GM23248 (cell line): ENCODE measurements at regions not wholly inside any gene's neighbourhood (a gene's known extent, or its start where the extent isn't known, plus 50 kb on each side); places are given as distances from the start of the nearest gene placed in this dataset.

Source experiments
- DNase-seq: peaks from one replicate; pipeline ENCODE4 v3.0.0-alpha.2; 2015
- H2AFZ ChIP-seq: fragments of 200-600 bp; sonication (generic); 2 replicates; pipeline ENCODE4 v1.6.1; 2016; ENCODE audit warnings: antibody characterized with exemption
- H3F3A ChIP-seq: fragments of 200-600 bp; sonication (generic); 2 replicates; pipeline ENCODE4 v1.6.1; 2016; ENCODE audit warnings: mild to moderate bottlenecking, antibody characterized with exemption, mixed run types; ENCODE audit not compliant: insufficient read depth
- H3K27ac ChIP-seq: fragments of 200-600 bp; sonication (generic); 2 replicates; pipeline ENCODE4 v1.5.1; 2016; ENCODE audit warnings: mild to moderate bottlenecking
- H3K27me3 ChIP-seq: fragments of 200-600 bp; sonication (generic); replicated peaks from 2 replicates; pipeline ENCODE4 v1.6.1; 2016; ENCODE audit warnings: mild to moderate bottlenecking; ENCODE audit not compliant: insufficient read depth
- H3K36me3 ChIP-seq: fragments of 200-600 bp; sonication (generic); 2 replicates; pipeline ENCODE4 v1.6.1; 2016; ENCODE audit warnings: low read depth, mild to moderate bottlenecking
- H3K4me1 ChIP-seq: fragments of 200-600 bp; sonication (generic); 2 replicates; pipeline ENCODE4 v1.6.1; 2016; ENCODE audit warnings: mild to moderate bottlenecking; ENCODE audit not compliant: insufficient read depth
- H3K4me2 ChIP-seq: fragments of 200-600 bp; sonication (generic); one replicate; pipeline ENCODE4 v1.6.1; 2016; ENCODE audit warnings: mild to moderate bottlenecking; ENCODE audit not compliant: unreplicated experiment
- H3K4me3 ChIP-seq: fragments of 200-600 bp; sonication (generic); 2 replicates; pipeline ENCODE4 v1.5.1; 2016; ENCODE audit warnings: mild to moderate bottlenecking
- H3K79me2 ChIP-seq: fragments of 200-600 bp; sonication (generic); 2 replicates; pipeline ENCODE4 v1.6.1; 2016; ENCODE audit warnings: mild to moderate bottlenecking; ENCODE audit not compliant: insufficient read depth
- H3K9ac ChIP-seq: fragments of 200-600 bp; sonication (generic); 2 replicates; pipeline ENCODE4 v1.6.1; 2016; ENCODE audit warnings: mild to moderate bottlenecking
- H3K9me2 ChIP-seq: fragments of 200-600 bp; sonication (generic); 2 replicates; pipeline ENCODE4 v1.6.1; 2016; ENCODE audit warnings: mixed run types, mild to moderate bottlenecking, moderate library complexity; ENCODE audit not compliant: insufficient read depth
- H3K9me3 ChIP-seq: fragments of 200-600 bp; sonication (generic); one replicate; pipeline ENCODE4 v1.6.1; 2017; ENCODE audit warnings: low read depth
- H4K20me1 ChIP-seq: fragments of 200-600 bp; sonication (generic); 2 replicates; pipeline ENCODE4 v1.6.0; 2016; ENCODE audit not compliant: insufficient read depth
- EZH2 ChIP-seq: fragments of 200-600 bp; sonication (generic); IDR thresholded peaks from 2 replicates; pipeline ENCODE4 v1.6.1; 2018; ENCODE audit warnings: antibody characterized with exemption, mild to moderate bottlenecking; ENCODE audit not compliant: insufficient read depth, poor library complexity, severe bottlenecking
- EZH2phosphoT487 ChIP-seq: fragments of 200-600 bp; sonication (generic); IDR thresholded peaks from 2 replicates; pipeline ENCODE4 v1.6.1; 2018; ENCODE audit warnings: antibody characterized with exemption, moderate library complexity, mild to moderate bottlenecking, low read depth; ENCODE audit not compliant: insufficient read depth
- WGBS, 2 experiments: methylation state at CpG; one replicate each; pipeline ENCODE4 v1.1.6; 2015 to 2017; ENCODE audit warnings: low lambda C conversion rate in 2 of 2, low coverage in 1 of 2; ENCODE audit errors: missing lambda C conversion rate in 2 of 2; 5-methylcytosine and 5-hydroxymethylcytosine counted together
- in situ Hi-C: fragments of 300-500 bp; cut with MboI; formaldehyde crosslinking; loops from 2 replicates; pipeline ENCODE4 v1.15.0; 2020

- no peak for TF ChIP-seq EZH2
- no peak for TF ChIP-seq EZH2phosphoT487
- H3K4me3 ChIP-seq = no peak overlapping the region
- 21 to 26% methylated on average over 3 of the region's 3 CpGs for WGBS, 2 experiments
- no peaks in the 10 kb centered on the region for H3K36me3 ChIP-seq
- H3K4me2 ChIP-seq = no peak overlapping the region
- no peaks in the 10 kb centered on the region for H4K20me1 ChIP-seq
- no peak overlapping the region for H3K27ac ChIP-seq
- no peaks in the 10 kb centered on the region for H3K9me3 ChIP-seq
- no peaks in the 10 kb centered on the region for H3K4me1 ChIP-seq
- H3K9me2 ChIP-seq = no peaks in the 10 kb centered on the region
- no peak overlapping the region for H3K9ac ChIP-seq
- in situ Hi-C loops = no loop called here
- H3K79me2 ChIP-seq = no peaks in the 10 kb centered on the region
- DNase-seq = no peak
- H3F3A ChIP-seq = no peaks in the 10 kb centered on the region
- H3K27me3 ChIP-seq = no peaks in the 10 kb centered on the region; the same call in 1 of the 2 replicates
- no peak overlapping the region for H2AFZ ChIP-seq
Measured at GRCh38 chr12:13454991-13455777, 258.7 kb downstream of the EMP1 start.

DNA sequence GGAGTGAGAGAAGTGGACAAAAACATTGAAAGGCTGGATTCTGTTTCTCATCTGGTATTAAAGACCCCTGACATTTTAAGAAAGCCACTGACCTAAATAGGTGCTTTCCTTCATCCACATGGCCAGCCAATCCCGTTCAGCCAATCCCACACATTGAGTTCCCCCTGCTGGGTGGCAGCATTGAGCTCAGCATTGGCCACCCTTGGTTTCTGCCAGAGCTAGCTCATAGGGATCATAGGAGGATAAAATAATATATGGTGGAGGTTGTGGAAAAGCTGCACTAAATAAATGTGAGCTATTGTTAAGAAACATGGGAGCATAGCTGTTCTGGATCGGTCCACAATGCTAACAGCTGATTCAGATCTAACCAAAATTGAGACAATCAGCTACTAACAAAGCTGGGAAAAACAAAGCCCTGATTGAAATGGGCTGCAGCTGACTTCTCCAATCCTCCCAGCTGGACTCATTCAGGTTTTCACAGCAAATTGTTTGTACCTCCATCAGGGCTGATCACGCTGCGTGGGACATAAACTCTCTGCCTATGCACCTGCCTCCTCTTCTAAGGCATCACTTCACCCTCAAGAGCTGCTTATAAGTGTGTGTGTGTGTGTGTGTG lies 256.5 kb downstream of the EMP1 start:
- H4K20me1 ChIP-seq = no peaks in the 10 kb centered on the region
- H3K79me2 ChIP-seq = no peaks in the 10 kb centered on the region
- H3K36me3 ChIP-seq = no peaks in the 10 kb centered on the region
- in situ Hi-C loops = no loop called here
- no peaks in the 10 kb centered on the region for H3K9me2 ChIP-seq
- H3K9me3 ChIP-seq = no peaks in the 10 kb centered on the region
- H2AFZ ChIP-seq = no peak overlapping the region
- H3F3A ChIP-seq = no peaks in the 10 kb centered on the region
- 49 to 53% methylated on average over 4 of the region's 4 CpGs for WGBS, 2 experiments
- no peaks in the 10 kb centered on the region for H3K4me1 ChIP-seq
- H3K4me2 ChIP-seq = no peak overlapping the region
- H3K27me3 ChIP-seq = no peaks in the 10 kb centered on the region
- H3K9ac ChIP-seq = no peak overlapping the region
- TF ChIP-seq EZH2phosphoT487 (no peak), EZH2 (no peak)
- no peak overlapping the region for H3K4me3 ChIP-seq
- no peak overlapping the region for H3K27ac ChIP-seq
- no peak for DNase-seq

- WGBS, 2 experiments = 56 to 66% methylated on average over 2 of the region's 2 CpGs
- Histone ChIP-seq H3K36me3 (no peaks in the 10 kb centered on the region), H3K79me2 (no peaks in the 10 kb centered on the region), H3K4me1 (no peaks in the 10 kb centered on the region), H3K27ac (no peak overlapping the region), H4K20me1 (no peaks in the 10 kb centered on the region), H3K4me3 (no peak overlapping the region), H3K9me3 (no peaks in the 10 kb centered on the region), H3K4me2 (no peak overlapping the region), H3F3A (no peaks in the 10 kb centered on the region), H3K9ac (no peak overlapping the region), H3K9me2 (no peaks in the 10 kb centered on the region), H2AFZ (no peak overlapping the region), H3K27me3 (no peaks in the 10 kb centered on the region)
- DNase-seq = no peak
- TF ChIP-seq EZH2phosphoT487 (no peak), EZH2 (no peak)
- in situ Hi-C loops = no loop called here
Measured at GRCh38 chr12:13451776-13452175, 255.2 kb downstream of the EMP1 start.

DNA sequence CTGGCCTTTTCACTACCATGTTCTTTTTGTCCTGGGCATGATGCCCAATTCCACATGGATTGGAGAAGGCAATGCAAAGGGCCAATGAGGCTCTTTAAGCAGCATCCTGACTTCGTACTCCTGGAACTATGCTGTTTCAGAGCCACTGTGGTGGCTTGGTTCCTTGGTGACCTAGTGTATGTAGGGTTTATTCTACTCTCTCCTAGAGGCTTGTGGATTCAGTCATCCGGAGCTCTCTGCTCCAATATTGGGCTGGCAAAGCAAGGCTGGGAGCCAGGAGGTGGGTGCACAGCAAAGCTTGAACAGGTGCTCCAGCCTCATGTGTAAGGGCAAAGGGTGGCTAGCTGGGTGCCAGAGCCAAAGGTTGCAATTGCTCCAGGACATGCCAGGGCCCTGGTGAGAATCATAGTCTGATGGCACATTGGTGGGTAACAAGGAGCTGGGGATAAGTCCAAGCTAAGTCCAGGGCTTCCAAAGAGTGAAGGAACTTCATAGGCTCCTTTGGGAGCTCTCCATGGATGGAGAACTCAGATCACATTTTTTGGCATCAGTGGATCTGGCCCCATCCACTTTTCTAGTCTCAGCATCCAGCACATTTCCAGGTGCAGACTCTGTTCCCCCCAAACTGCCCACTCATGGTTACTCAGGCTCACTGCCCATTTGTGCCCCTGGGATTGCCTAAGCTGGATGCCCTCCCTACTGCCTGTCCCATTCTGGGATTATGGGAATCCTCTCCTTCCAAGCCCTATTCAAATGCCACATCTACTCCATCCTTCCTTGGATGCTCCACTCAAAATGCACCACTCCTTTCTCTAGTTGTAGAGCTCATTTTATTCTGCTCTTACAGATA lies 253.9 kb downstream of the EMP1 start:
- DNase-seq = no peak
- H4K20me1 ChIP-seq = no peaks in the 10 kb centered on the region
- H3K4me3 ChIP-seq = no peak overlapping the region
- no peaks in the 10 kb centered on the region for H3K9me3 ChIP-seq
- no peak overlapping the region for H3K9ac ChIP-seq
- H3K27me3 ChIP-seq = no peaks in the 10 kb centered on the region
- H3K79me2 ChIP-seq = no peaks in the 10 kb centered on the region
- no peaks in the 10 kb centered on the region for H3K4me1 ChIP-seq
- H2AFZ ChIP-seq = no peak overlapping the region
- H3K4me2 ChIP-seq = no peak overlapping the region
- no peaks in the 10 kb centered on the region for H3K36me3 ChIP-seq
- TF ChIP-seq EZH2 (no peak), EZH2phosphoT487 (no peak)
- H3K9me2 ChIP-seq = no peaks in the 10 kb centered on the region
- in situ Hi-C loops = no loop called here
- H3F3A ChIP-seq = no peaks in the 10 kb centered on the region
- no peak overlapping the region for H3K27ac ChIP-seq
- 63 to 68% methylated on average over 2 of the region's 2 CpGs for WGBS, 2 experiments
